Activated T-cell treated with anti-CD3 and anti-CD28 coated beads, Interleukin-2, amount 50 U/mL, for 4 hours (primary cell): ENCODE measurements at regions not wholly inside any gene's neighbourhood (a gene's known extent, or its start where the extent isn't known, plus 50 kb on each side); places are given as distances from the start of the nearest gene placed in this dataset.
"Not testable (repeated sequence)": the region's sequence is repeated elsewhere in the genome, so short reads cannot be mapped to it uniquely, and the experiment has no call there.

Experiments
- ATAC-seq, 2 donors: fragments of 200-7000 bp; cut with Tn5 transposase; one replicate each; pipeline ENCODE4 v1.10.0; 2021
- DNase-seq: peaks from one replicate; pipeline ENCODE4 v3.0.0-alpha.2; 2020
- H3K27me3 Mint-ChIP-seq: one replicate; pipeline ENCODE4 v1.8.0; 2021; ENCODE audit warnings: low read depth, mixed read lengths
- H3K36me3 Mint-ChIP-seq: one replicate; pipeline ENCODE4 v1.8.0; 2022; ENCODE audit warnings: mixed read lengths; ENCODE audit not compliant: insufficient read depth
- H3K4me1 Mint-ChIP-seq: one replicate; pipeline ENCODE4 v1.8.0; 2021; ENCODE audit warnings: low read depth, mixed read lengths
- H3K4me3 Mint-ChIP-seq: one replicate; pipeline ENCODE4 v1.8.0; 2021; ENCODE audit warnings: mild to moderate bottlenecking, moderate library complexity, mixed read lengths
- H3K9me3 Mint-ChIP-seq: one replicate; pipeline ENCODE4 v1.8.0; 2021; ENCODE audit warnings: mixed read lengths

- no peak for ATAC-seq
- no peak for DNase-seq
Measured at GRCh38 chr14:56059054-56059453, 59.2 kb upstream of the PELI2 start.

GRCh38 chr14:56061051-56061450 lies 57.2 kb upstream of the PELI2 start:
- no peak for ATAC-seq
- Mint-ChIP-seq H3K4me1 (no peaks in the 10 kb centered on the region), H3K36me3 (no peaks in the 10 kb centered on the region), H3K9me3 (no peaks in the 10 kb centered on the region), H3K27me3 (peaks cover 9% of the 10 kb centered on the region), H3K4me3 (no peak overlapping the region)
- no peak for DNase-seq

More at GRCh38 chr14:56059054-56059453, 59.2 kb upstream of the PELI2 start:
- Mint-ChIP-seq H3K9me3 (no peaks in the 10 kb centered on the region), H3K4me1 (no peaks in the 10 kb centered on the region), H3K27me3 (peaks cover 9% of the 10 kb centered on the region), H3K36me3 (no peaks in the 10 kb centered on the region), H3K4me3 (no peak overlapping the region)

- no peak for ATAC-seq
- Mint-ChIP-seq H3K4me3 (no peak overlapping the region), H3K9me3 (no peaks in the 10 kb centered on the region), H3K36me3 (no peaks in the 10 kb centered on the region), H3K4me1 (no peaks in the 10 kb centered on the region), H3K27me3 (peaks cover 9% of the 10 kb centered on the region)
- DNase-seq = no peak
Measured at GRCh38 chr14:56063131-56063530, 55.1 kb upstream of the PELI2 start.

GRCh38 chr14:56064513-56064912 lies 53.7 kb upstream of the PELI2 start:
- ATAC-seq = no peak
- H3K36me3 Mint-ChIP-seq = no peaks in the 10 kb centered on the region
- no peaks in the 10 kb centered on the region for H3K9me3 Mint-ChIP-seq
- peaks cover 6% of the 10 kb centered on the region for H3K27me3 Mint-ChIP-seq
- no peak for DNase-seq
- no peaks in the 10 kb centered on the region for H3K4me1 Mint-ChIP-seq
- H3K4me3 Mint-ChIP-seq = no peak overlapping the region

- H3K36me3 Mint-ChIP-seq, H3K4me3 Mint-ChIP-seq, H3K9me3 Mint-ChIP-seq, H3K27me3 Mint-ChIP-seq, DNase-seq, ATAC-seq, H3K4me1 Mint-ChIP-seq: not testable (repeated sequence)
Measured at GRCh38 chr14:56065199-56065598, 53.0 kb upstream of the PELI2 start.

- ATAC-seq (no peak), DNase-seq (no peak)
- H3K4me1 Mint-ChIP-seq = no peaks in the 10 kb centered on the region
- no peaks in the 10 kb centered on the region for H3K9me3 Mint-ChIP-seq
- H3K36me3 Mint-ChIP-seq = no peaks in the 10 kb centered on the region
- peaks cover 4% of the 10 kb centered on the region for H3K27me3 Mint-ChIP-seq
- H3K4me3 Mint-ChIP-seq = no peak overlapping the region
Measured at GRCh38 chr14:56065621-56066290, 52.5 kb upstream of the PELI2 start.
